K562 (cell line): ENCODE measurements at regions not wholly inside any gene's neighbourhood (a gene's known extent, or its start where the extent isn't known, plus 50 kb on each side); places are given as distances from the start of the nearest gene placed in this dataset.

Source experiments
- ATAC-seq: fragments of 200-7000 bp; cut with Tn5 transposase; 3 replicates; pipeline ENCODE4 v1.9.1; 2020; ENCODE audit warnings: moderate library complexity
- BruUV-seq: library from RNA; stranded (reverse); fragments of 400-500 nt; replicated peaks from 2 replicates; lab custom pipeline; 2021; lab: Mats Ljungman, UMichigan
- CTCF ChIA-PET: fragments of 300-600 bp; formaldehyde crosslinking; extraction: SDS; loops from one replicate; lab custom pipeline; 2021; ENCODE audit warnings: low intra/inter-chr PET ratio; lab: Yijun Ruan, JAX
- POLR2A ChIA-PET: fragments of 300-600, 350-650 bp; sonication (Branson Sonifier 250); formaldehyde crosslinking; extraction: SDS; loops from one replicate; lab custom pipeline; 2021; ENCODE audit warnings: antibody characterized with exemption, inconsistent platforms; lab: Yijun Ruan, JAX
- DNase-seq, 4 experiments: peaks; one replicate each; pipeline versions ENCODE4 v3.0.0 to v3.0.0-alpha.2; 2011 to 2018; ENCODE audit warnings: low spot score in 3 of 4, mixed read lengths in 3 of 4; ENCODE audit errors: extremely low read depth in 1 of 4
- FAIRE-seq: peaks from 2 replicates; lab custom pipeline; 2011; peaks lifted over from hg19 to GRCh38; lab: Jason Lieb, UNC
- H2AFZ ChIP-seq: 2 replicates; pipeline ENCODE4 v1.6.0; 2011; ENCODE audit warnings: low read depth, low read length, control low read depth, inconsistent platforms
- H3K27ac ChIP-seq: fragments of 200-600 bp; 3 replicates; pipeline ENCODE4 v1.8.0; 2011; ENCODE audit warnings: low read depth, mild to moderate bottlenecking, control low read depth, inconsistent platforms, low read length, moderate library complexity, mixed read lengths; ENCODE audit errors: extremely low read depth
- H3K27me3 ChIP-seq, 2 experiments: fragments of 300-600 bp in 1 of 2; 2 replicates in 1 of 2; 3 replicates in 1 of 2; pipeline versions ENCODE4 v1.6.0 to v1.8.0; 2011; ENCODE audit warnings: inconsistent platforms in 2 of 2, low read length in 2 of 2, mild to moderate bottlenecking in 1 of 2, mixed read lengths in 1 of 2, moderate library complexity in 1 of 2; ENCODE audit not compliant: control insufficient read depth in 2 of 2, insufficient read depth in 2 of 2
- H3K36me3 ChIP-seq: fragments of 300-600 bp; 3 replicates; pipeline ENCODE4 v1.8.0; 2011; ENCODE audit warnings: mild to moderate bottlenecking, low read length, inconsistent platforms; ENCODE audit not compliant: control insufficient read depth, insufficient read depth
- H3K4me1 ChIP-seq, 2 experiments: fragments of 200-600 bp in 1 of 2; replicated peaks in 1 of 2; 2 replicates in 1 of 2; 3 replicates in 1 of 2; pipeline versions ENCODE4 v1.5.1 to v1.8.0; 2011; ENCODE audit warnings: inconsistent platforms in 2 of 2, low read length in 2 of 2, mild to moderate bottlenecking in 1 of 2, mixed read lengths in 1 of 2, moderate library complexity in 1 of 2; ENCODE audit not compliant: control insufficient read depth in 2 of 2, insufficient read depth in 2 of 2
- H3K4me2 ChIP-seq: 2 replicates; pipeline ENCODE4 v1.6.1; 2011; ENCODE audit warnings: low read length, control low read depth, inconsistent platforms, mixed read lengths; ENCODE audit not compliant: insufficient read depth
- H3K4me3 ChIP-seq: fragments of 200-600 bp; sonication (generic), shearing (Covaris generic); 2 replicates; pipeline ENCODE4 v1.5.1; 2016; ENCODE audit warnings: control low read depth, inconsistent platforms
- H3K79me2 ChIP-seq: fragments of 200-600 bp; 3 replicates; pipeline ENCODE4 v1.8.0; 2011; ENCODE audit warnings: low read length, inconsistent platforms; ENCODE audit not compliant: control insufficient read depth, insufficient read depth
- H3K9ac ChIP-seq, 2 experiments: 2 replicates each; pipeline versions ENCODE4 v1.6.0 to v1.6.1; 2011; ENCODE audit warnings: low read depth in 2 of 2, low read length in 2 of 2, control low read depth in 1 of 2, inconsistent platforms in 1 of 2, mild to moderate bottlenecking in 1 of 2, mixed read lengths in 1 of 2; ENCODE audit not compliant: insufficient read depth in 1 of 2
- H3K9me1 ChIP-seq: one replicate; pipeline ENCODE4 v1.6.0; 2011; ENCODE audit warnings: inconsistent platforms, mild to moderate bottlenecking, low read length, moderate library complexity; ENCODE audit not compliant: control insufficient read depth, insufficient read depth
- H3K9me3 ChIP-seq: replicated peaks from 2 replicates; pipeline ENCODE4 v1.5.1; 2011; ENCODE audit warnings: low read depth, low read length, inconsistent platforms; ENCODE audit not compliant: control insufficient read depth, insufficient read depth
- H4K20me1 ChIP-seq: replicated peaks from 2 replicates; pipeline ENCODE4 v1.6.1; 2011; ENCODE audit warnings: low read length, inconsistent platforms, mixed read lengths; ENCODE audit not compliant: control insufficient read depth, insufficient read depth
- ARID4B ChIP-seq: sonication (generic); formaldehyde crosslinking; IDR thresholded peaks from 2 replicates; pipeline ENCODE4 v1.8.0; 2022; ENCODE audit warnings: mild to moderate bottlenecking, missing genetic modification reagents
- HIVEP1 ChIP-seq: fragments of 250-450 bp; sonication (Bioruptor Pico); IDR thresholded peaks from 2 replicates; pipeline ENCODE4 v1.4.0; 2020; ENCODE audit warnings: mild to moderate bottlenecking
- JUN ChIP-seq, 2 experiments: sonication (generic) in 1 of 2; formaldehyde crosslinking in 1 of 2; IDR thresholded peaks; 2 replicates each; pipeline versions ENCODE4 v1.6.1 to v1.8.0; 2012 to 2022; ENCODE audit warnings: borderline replicate concordance in 2 of 2, mild to moderate bottlenecking in 2 of 2, improper control_type of control experiment in 1 of 2, low read depth in 1 of 2, low read length in 1 of 2, missing genetic modification reagents in 1 of 2
- TCF7 ChIP-seq: sonication (generic); IDR thresholded peaks from 2 replicates; pipeline ENCODE4 v1.6.1; 2016; ENCODE audit warnings: antibody characterized with exemption, borderline replicate concordance
- ZNF311 ChIP-seq: fragments of 250-450 bp; sonication (Bioruptor Pico); IDR thresholded peaks from 2 replicates; pipeline ENCODE4 v1.4.0; 2020; ENCODE audit warnings: mild to moderate bottlenecking, moderate library complexity
- ZNF780A ChIP-seq: fragments of 250-450 bp; sonication (Bioruptor Pico); IDR thresholded peaks from 2 replicates; pipeline ENCODE4 v1.5.0; 2021; ENCODE audit warnings: mild to moderate bottlenecking
- WGBS: fragments of 100-300 bp; shearing (Covaris generic); methylation state at CpG from one replicate; pipeline ENCODE4 v1.1.6; 2016; ENCODE audit warnings: low coverage, mixed read lengths; ENCODE audit not compliant: insufficient coverage; ENCODE audit errors: missing lambda C conversion rate; 5-methylcytosine and 5-hydroxymethylcytosine counted together
- in situ Hi-C: fragments of 300-500 bp; cut with MboI; formaldehyde crosslinking; loops from 4 replicates; pipeline ENCODE4 v1.15.0; 2018; ENCODE audit warnings: inconsistent platforms, mixed read lengths
- intact Hi-C: fragments of 100-400 bp; cut with micrococcal nuclease; formaldehyde crosslinking; loops from 2 replicates; pipeline ENCODE4 v1.14.2; 2022

- Histone ChIP-seq H3K27me3 (no peaks in the 10 kb centered on the region), H3K36me3 (no peaks in the 10 kb centered on the region), H3K9me3 (no peaks in the 10 kb centered on the region), H3K4me1 (no peaks in the 10 kb centered on the region), H3K79me2 (no peaks in the 10 kb centered on the region), H4K20me1 (no peaks in the 10 kb centered on the region), H3K4me2 (no peak overlapping the region), H3K4me3 (no peak overlapping the region), H3K27ac (no peak overlapping the region), H3K9ac (no peak overlapping the region), H2AFZ (no peak overlapping the region), H3K9me1 (no peaks in the 10 kb centered on the region)
- CTCF ChIA-PET, result no interaction called here
- no peak for TF ChIP-seq ZNF780A
- no peak for TF ChIP-seq TCF7
- TF ChIP-seq ARID4B, result no peak
- TF ChIP-seq ZNF311 (CRISPR knock-in tag), result no peak
- TF ChIP-seq JUN (IDR thresholded peaks at IDR 0.05; ENCODE audit: borderline replicate concordance, low read depth, low read length), result no peak
- TF ChIP-seq JUN (CRISPR knock-in tag; IDR thresholded peaks at IDR 0.05; ENCODE audit: borderline replicate concordance), result no peak
- no peak for TF ChIP-seq HIVEP1 (CRISPR knock-in tag)
- ATAC-seq, result no peak
- POLR2A ChIA-PET, result no interaction called here
- FAIRE-seq, result no peak
- no peak for DNase-seq
- intact Hi-C loops, result no loop called here
- in situ Hi-C loops, result no loop called here
- WGBS, result 0% methylated on average over 2 of the region's 2 CpGs
- no TSS peak for BruUV-seq
Measured at GRCh38 chr2:67289271-67289670, 107.9 kb upstream of the ETAA1 start.
